CD4-positive, CD25-positive, alpha-beta regulatory T cell (primary cell): ENCODE measurements at regions not wholly inside any gene's neighbourhood (a gene's known extent, or its start where the extent isn't known, plus 50 kb on each side); places are given as distances from the start of the nearest gene placed in this dataset.

Experiments used
- ATAC-seq, 2 donors: fragments of 150-1000 bp; cut with Tn5 transposase; one replicate each; pipeline ENCODE4 v1.10.0; 2021; ENCODE audit warnings: low read depth in 2 of 2, moderate number of reproducible peaks in 2 of 2, moderate library complexity in 1 of 2
- DNase-seq, 3 donors: peaks; one replicate each; pipeline versions ENCODE4 v3.0.0 to v3.0.0-alpha.2; 2012 to 2022; ENCODE audit warnings: mixed read lengths in 1 of 3
- H3K27ac ChIP-seq: one replicate; pipeline ENCODE4 v1.7.0; 2013; ENCODE audit warnings: mild to moderate bottlenecking, low read length; ENCODE audit not compliant: insufficient read depth, poor library complexity, severe bottlenecking
- H3K27me3 ChIP-seq: one replicate; pipeline ENCODE4 v1.7.0; 2013; ENCODE audit warnings: low read length; ENCODE audit not compliant: control insufficient read depth, insufficient read depth
- H3K36me3 ChIP-seq: one replicate; pipeline ENCODE4 v1.7.0; 2013; ENCODE audit warnings: mild to moderate bottlenecking, low read length, moderate library complexity; ENCODE audit not compliant: control insufficient read depth, insufficient read depth
- H3K4me1 ChIP-seq: 2 replicates; pipeline ENCODE4 v1.7.0; 2013; ENCODE audit warnings: mild to moderate bottlenecking, low read length; ENCODE audit not compliant: insufficient read depth, control insufficient read depth, poor library complexity, severe bottlenecking
- H3K4me3 ChIP-seq: one replicate; pipeline ENCODE4 v1.7.0; 2013; ENCODE audit warnings: low read depth, mild to moderate bottlenecking, low read length, moderate library complexity
- H3K9me3 ChIP-seq, 2 experiments: 1 replicate in 1 of 2; 2 replicates in 1 of 2; pipeline ENCODE4 v1.7.0; 2013; ENCODE audit warnings: low read length in 2 of 2, mild to moderate bottlenecking in 1 of 2, moderate library complexity in 1 of 2; ENCODE audit not compliant: control insufficient read depth in 2 of 2
- H3K27ac Mint-ChIP-seq, 3 donors: one replicate each; pipeline ENCODE4 v1.8.0; 2020 to 2022; ENCODE audit warnings: mild to moderate bottlenecking in 3 of 3, mixed read lengths in 3 of 3, moderate library complexity in 2 of 3
- H3K27me3 Mint-ChIP-seq: one replicate; pipeline ENCODE4 v1.8.0; 2022; ENCODE audit warnings: mild to moderate bottlenecking, mixed read lengths
- H3K36me3 Mint-ChIP-seq: one replicate; pipeline ENCODE4 v1.8.0; 2020; ENCODE audit warnings: mixed read lengths
- H3K4me1 Mint-ChIP-seq, 4 donors: one replicate each; pipeline ENCODE4 v1.8.0; 2020 to 2022; ENCODE audit warnings: mixed read lengths in 4 of 4, mild to moderate bottlenecking in 1 of 4
- H3K4me3 Mint-ChIP-seq, 4 donors: one replicate each; pipeline ENCODE4 v1.8.0; 2020 to 2022; ENCODE audit warnings: mild to moderate bottlenecking in 4 of 4, mixed read lengths in 4 of 4, moderate library complexity in 3 of 4
- H3K9me3 Mint-ChIP-seq, 7 donors: one replicate each; pipeline ENCODE4 v1.8.0; 2020 to 2022; ENCODE audit warnings: mixed read lengths in 7 of 7, mild to moderate bottlenecking in 3 of 7, moderate library complexity in 2 of 7

GRCh38 chr5:115352571-115352970 lies 56.1 kb upstream of the CCDC112 start:
- no peaks in the 10 kb centered on the region for H3K4me1 ChIP-seq
- DNase-seq (no peak), ATAC-seq (no peak)
- no peaks in the 10 kb centered on the region for H3K36me3 ChIP-seq
- Mint-ChIP-seq H3K9me3 (peaks cover 0 to 1% (median 0%) of the 10 kb centered on the region in 7 donors), H3K27ac (no peak overlapping the region), H3K4me3 (no peak overlapping the region), H3K36me3 (no peaks in the 10 kb centered on the region), H3K4me1 (no peaks in the 10 kb centered on the region), H3K27me3 (peaks cover 30% of the 10 kb centered on the region)
- H3K27ac ChIP-seq, result no peak overlapping the region
- peaks cover 10% of the 10 kb centered on the region for H3K27me3 ChIP-seq
- no peaks in the 10 kb centered on the region for H3K9me3 ChIP-seq
- no peak overlapping the region for H3K4me3 ChIP-seq

- H3K27me3 ChIP-seq, result peaks cover 10% of the 10 kb centered on the region
- H3K4me1 Mint-ChIP-seq, result no peaks in the 10 kb centered on the region
- no peaks in the 10 kb centered on the region for H3K9me3 ChIP-seq
- H3K4me1 ChIP-seq, result no peaks in the 10 kb centered on the region
- H3K4me3 Mint-ChIP-seq, result no peak overlapping the region
- peak overlapping the region in 1 of 3 donors; percentile 80 for H3K27ac Mint-ChIP-seq
- no peak overlapping the region for H3K4me3 ChIP-seq
- no peaks in the 10 kb centered on the region for H3K36me3 ChIP-seq
- no peak for DNase-seq
- H3K36me3 Mint-ChIP-seq, result no peaks in the 10 kb centered on the region
- H3K27me3 Mint-ChIP-seq, result peaks cover 22% of the 10 kb centered on the region
- no peak for ATAC-seq
- H3K9me3 Mint-ChIP-seq, result peaks cover 0 to 1% (median 0%) of the 10 kb centered on the region in 7 donors
- H3K27ac ChIP-seq, result no peak overlapping the region
Measured at GRCh38 chr5:115351356-115352195, 55.1 kb upstream of the CCDC112 start.

- no peak overlapping the region for H3K4me3 ChIP-seq
- no peak overlapping the region for H3K4me3 Mint-ChIP-seq
- H3K36me3 ChIP-seq, result no peaks in the 10 kb centered on the region
- DNase-seq (no peak), ATAC-seq (no peak)
- no peaks in the 10 kb centered on the region for H3K4me1 Mint-ChIP-seq
- H3K27ac ChIP-seq, result no peak overlapping the region
- no peaks in the 10 kb centered on the region for H3K9me3 ChIP-seq
- peaks cover 22% of the 10 kb centered on the region for H3K27me3 Mint-ChIP-seq
- H3K27me3 ChIP-seq, result peaks cover 8% of the 10 kb centered on the region
- peaks cover 0 to 5% (median 0%) of the 10 kb centered on the region in 7 donors for H3K9me3 Mint-ChIP-seq
- no peaks in the 10 kb centered on the region for H3K4me1 ChIP-seq
- no peak overlapping the region for H3K27ac Mint-ChIP-seq
- H3K36me3 Mint-ChIP-seq, result no peaks in the 10 kb centered on the region
Measured at GRCh38 chr5:115350894-115351293, 54.4 kb upstream of the CCDC112 start.

- Histone ChIP-seq H3K9me3 (no peaks in the 10 kb centered on the region), H3K36me3 (no peaks in the 10 kb centered on the region), H3K27me3 (peaks cover 5% of the 10 kb centered on the region), H3K4me1 (no peaks in the 10 kb centered on the region), H3K4me3 (no peak overlapping the region), H3K27ac (no peak overlapping the region)
- Mint-ChIP-seq H3K9me3 (peaks cover 0 to 5% (median 0%) of the 10 kb centered on the region in 7 donors), H3K36me3 (no peaks in the 10 kb centered on the region), H3K27me3 (peaks cover 22% of the 10 kb centered on the region), H3K4me1 (no peaks in the 10 kb centered on the region), H3K27ac (no peak overlapping the region), H3K4me3 (no peak overlapping the region)
- no peak for ATAC-seq
- DNase-seq, result no peak
Measured at GRCh38 chr5:115349001-115349817, 52.8 kb upstream of the CCDC112 start.

- ATAC-seq (no peak), DNase-seq (no peak)
- Mint-ChIP-seq H3K4me1 (no peaks in the 10 kb centered on the region), H3K4me3 (no peak overlapping the region), H3K27me3 (peaks cover 28% of the 10 kb centered on the region), H3K9me3 (peaks cover 0 to 5% (median 0%) of the 10 kb centered on the region in 7 donors), H3K27ac (no peak overlapping the region), H3K36me3 (no peaks in the 10 kb centered on the region)
- Histone ChIP-seq H3K4me3 (no peak overlapping the region), H3K4me1 (no peaks in the 10 kb centered on the region), H3K36me3 (no peaks in the 10 kb centered on the region), H3K27me3 (peaks cover 8% of the 10 kb centered on the region), H3K27ac (no peak overlapping the region), H3K9me3 (no peaks in the 10 kb centered on the region)
Measured at GRCh38 chr5:115348175-115348574, 51.7 kb upstream of the CCDC112 start.
